Ascending aorta (tissue), 2 donors: ENCODE measurements at regions not wholly inside any gene's neighbourhood (a gene's known extent, or its start where the extent isn't known, plus 50 kb on each side); places are given as distances from the start of the nearest gene placed in this dataset.

Source experiments
- DNase-seq, 2 donors: peaks; one replicate each; pipeline ENCODE4 v3.0.0-alpha.2; 2019; ENCODE audit warnings: low spot score in 2 of 2
- H3K27ac ChIP-seq, 2 donors: fragments of 200-600 bp; sonication (generic); one replicate each; pipeline ENCODE4 v1.5.1; 2016 to 2017; ENCODE audit warnings: mild to moderate bottlenecking in 1 of 2
- H3K27me3 ChIP-seq: fragments of 200-600 bp; sonication (generic); one replicate; pipeline ENCODE4 v1.5.1; 2017
- H3K36me3 ChIP-seq, 2 donors: fragments of 200-600 bp; sonication (generic); one replicate each; pipeline ENCODE4 v1.5.1; 2016
- H3K4me1 ChIP-seq, 2 donors: fragments of 200-600 bp; sonication (generic); one replicate each; pipeline ENCODE4 v1.5.1; 2016 to 2017; ENCODE audit warnings: mild to moderate bottlenecking in 1 of 2
- H3K4me3 ChIP-seq, 2 donors: fragments of 200-600 bp; sonication (generic); one replicate each; pipeline ENCODE4 v1.5.1; 2016 to 2017; ENCODE audit warnings: mild to moderate bottlenecking in 1 of 2
- H3K9me3 ChIP-seq, 2 donors: fragments of 200-600 bp; sonication (generic); one replicate each; pipeline ENCODE4 v1.5.1; 2016
- CTCF ChIP-seq, 3 experiments: fragments of 200-600 bp in 2 of 3; fragments of 450-650 bp in 1 of 3; sonication (generic) in 2 of 3; IDR thresholded peaks; one replicate each; pipeline ENCODE4 v1.5.1; 2016 to 2019; ENCODE audit warnings: antibody characterized with exemption in 3 of 3, mild to moderate bottlenecking in 1 of 3, moderate library complexity in 1 of 3
- intact Hi-C: fragments of 100-400 bp; cut with DNase I; formaldehyde crosslinking; loops from one replicate; pipeline ENCODE4 v1.15.1; 2023

DNA sequence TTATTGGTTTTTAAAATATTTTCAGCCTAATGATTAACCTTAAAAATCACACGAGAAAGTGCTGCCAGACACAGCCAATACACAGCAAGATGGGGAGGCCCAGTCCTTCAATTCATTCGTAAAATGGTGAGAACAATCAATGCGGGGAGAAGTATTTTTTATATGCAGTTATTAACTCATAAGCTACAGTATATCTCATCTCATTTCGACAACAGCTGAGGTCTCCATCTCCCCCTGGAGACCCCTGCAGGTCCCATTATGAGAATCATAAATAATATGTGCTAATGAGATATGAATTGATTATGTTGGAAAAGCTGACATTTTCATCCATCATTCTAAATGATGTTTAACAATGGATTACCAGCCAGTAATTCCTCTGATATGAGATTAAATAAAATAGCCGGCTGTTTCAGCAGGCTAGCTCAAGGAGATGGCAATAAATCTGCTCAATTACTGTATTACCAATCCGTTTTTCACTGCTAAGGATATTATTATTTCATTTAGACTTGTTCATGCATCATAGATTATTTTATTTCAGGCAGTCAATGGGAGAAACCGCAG is 535.8 kb downstream of the GALR1 start:
- H3K9me3 ChIP-seq: no peaks in the 10 kb centered on the region
- H3K4me1 ChIP-seq: no peaks in the 10 kb centered on the region
- TF ChIP-seq CTCF (IDR thresholded peaks at IDR 0.05): no peak
- no peak for DNase-seq
- no peaks in the 10 kb centered on the region for H3K36me3 ChIP-seq
- no peak overlapping the region for H3K4me3 ChIP-seq
- H3K27ac ChIP-seq: no peak overlapping the region
- intact Hi-C loops: no loop called here
- no peaks in the 10 kb centered on the region for H3K27me3 ChIP-seq

DNA sequence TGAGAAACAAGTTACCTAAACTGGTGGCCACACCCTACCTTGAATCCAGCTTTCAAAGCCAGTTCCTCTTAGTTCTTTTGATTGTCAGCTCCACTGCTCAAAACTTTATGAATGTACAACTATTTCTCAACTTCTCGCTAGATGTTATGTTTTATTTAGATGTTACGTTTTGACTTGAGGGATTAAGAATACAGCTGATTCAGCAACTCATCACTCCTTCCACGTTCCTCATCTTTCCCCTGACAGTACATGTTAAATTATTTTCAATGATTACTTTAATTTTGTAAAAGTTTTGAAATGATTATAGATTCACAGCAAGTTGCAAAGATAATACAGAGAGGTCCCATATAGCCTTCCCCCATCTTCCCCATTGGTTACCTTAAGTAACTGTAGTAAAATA is 553.4 kb downstream of the GALR1 start:
- no peak overlapping the region for H3K4me3 ChIP-seq
- no peak for DNase-seq
- no peaks in the 10 kb centered on the region for H3K36me3 ChIP-seq
- H3K27me3 ChIP-seq: no peaks in the 10 kb centered on the region
- intact Hi-C loops: no loop called here
- no peaks in the 10 kb centered on the region for H3K4me1 ChIP-seq
- H3K9me3 ChIP-seq: no peaks in the 10 kb centered on the region
- TF ChIP-seq CTCF (IDR thresholded peaks at IDR 0.05): no peak
- no peak overlapping the region for H3K27ac ChIP-seq

DNA sequence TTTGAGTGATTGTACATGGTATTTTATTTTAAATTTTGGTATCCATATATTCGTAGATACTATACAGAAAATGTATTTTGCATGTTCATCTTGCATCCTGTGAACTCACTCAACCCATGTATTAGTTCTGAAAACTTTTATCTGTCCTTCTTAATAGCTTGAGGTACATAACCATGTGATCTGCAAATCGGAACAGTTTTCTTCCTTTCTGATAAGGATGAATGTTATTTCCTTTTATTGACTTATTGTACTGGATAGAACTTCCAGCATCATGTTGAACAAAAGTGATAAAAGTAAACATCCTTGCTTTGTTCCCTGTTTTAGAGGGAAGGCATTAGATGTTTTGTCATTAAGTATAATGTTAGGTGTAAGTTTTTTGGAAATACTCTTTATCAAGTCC is 554.7 kb downstream of the GALR1 start:
- Histone ChIP-seq H3K27me3 (no peaks in the 10 kb centered on the region), H3K4me1 (no peaks in the 10 kb centered on the region), H3K36me3 (no peaks in the 10 kb centered on the region), H3K4me3 (no peak overlapping the region), H3K9me3 (no peaks in the 10 kb centered on the region), H3K27ac (no peak overlapping the region)
- intact Hi-C loops: no loop called here
- TF ChIP-seq CTCF (IDR thresholded peaks at IDR 0.05): no peak
- DNase-seq: no peak

- H3K9me3 ChIP-seq: no peaks in the 10 kb centered on the region
- H3K27me3 ChIP-seq: no peaks in the 10 kb centered on the region
- intact Hi-C loops: no loop called here
- H3K4me1 ChIP-seq: no peaks in the 10 kb centered on the region
- no peak for DNase-seq
- no peaks in the 10 kb centered on the region for H3K36me3 ChIP-seq
- H3K27ac ChIP-seq: no peak overlapping the region
- no peak for TF ChIP-seq CTCF (IDR thresholded peaks at IDR 0.05)
- no peak overlapping the region for H3K4me3 ChIP-seq
These were observed 558.0 kb downstream of the GALR1 start for GRCh38 chr18:77807650-77808049.

DNA sequence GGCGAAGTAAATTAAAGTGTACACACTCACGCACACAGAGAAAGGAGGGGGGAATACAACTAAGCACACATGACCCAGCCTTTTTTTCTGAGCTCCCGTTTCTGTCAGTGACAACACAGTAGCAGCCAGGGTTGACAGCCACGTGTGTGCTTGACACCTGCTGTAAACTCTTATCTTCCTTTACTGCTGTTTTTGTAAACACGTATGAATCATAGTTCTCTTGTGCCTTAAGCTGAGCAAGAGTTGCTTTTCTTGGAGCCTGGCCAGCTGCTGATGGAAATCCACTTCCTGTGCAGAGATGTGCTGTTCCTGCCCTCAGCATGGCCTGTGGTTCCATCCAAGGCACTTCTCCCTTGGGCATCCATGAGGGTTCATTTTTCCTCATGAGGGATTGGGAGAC is 561.9 kb downstream of the GALR1 start:
- no peak for TF ChIP-seq CTCF (IDR thresholded peaks at IDR 0.05)
- H3K9me3 ChIP-seq: no peaks in the 10 kb centered on the region
- intact Hi-C loops: no loop called here

More for the DNA sequence above, 561.9 kb downstream of the GALR1 start:
- DNase-seq: no peak
- H3K27me3 ChIP-seq: no peaks in the 10 kb centered on the region
- no peak overlapping the region for H3K27ac ChIP-seq
- no peaks in the 10 kb centered on the region for H3K4me1 ChIP-seq
- H3K36me3 ChIP-seq: no peaks in the 10 kb centered on the region
- no peak overlapping the region for H3K4me3 ChIP-seq
